Stimulated activated naive CD8-positive, alpha-beta T cell treated with anti-CD3 and anti-CD28 coated beads, Interleukin-15, amount 100 ng/mL, for 72 hours (primary cell): ENCODE measurements at regions not wholly inside any gene's neighbourhood (a gene's known extent, or its start where the extent isn't known, plus 50 kb on each side); places are given as distances from the start of the nearest gene placed in this dataset.

ENCODE experiments used
- ATAC-seq: fragments of 150-1000 bp; cut with Tn5 transposase; 2 replicates; pipeline ENCODE4 v1.10.0; 2021; ENCODE audit warnings: mild to moderate bottlenecking, moderate library complexity
- DNase-seq, 2 donors: peaks; one replicate each; pipeline ENCODE4 v3.0.0; 2021 to 2022
- H3K27ac Mint-ChIP-seq, 2 donors: one replicate each; pipeline ENCODE4 v1.8.0; 2022; ENCODE audit warnings: mild to moderate bottlenecking in 2 of 2, mixed read lengths in 2 of 2, moderate library complexity in 2 of 2
- H3K27me3 Mint-ChIP-seq: one replicate; pipeline ENCODE4 v1.8.0; 2022; ENCODE audit warnings: mixed read lengths
- H3K4me1 Mint-ChIP-seq: one replicate; pipeline ENCODE4 v1.8.0; 2022; ENCODE audit warnings: mild to moderate bottlenecking, mixed read lengths
- H3K4me3 Mint-ChIP-seq, 2 donors: one replicate each; pipeline ENCODE4 v1.8.0; 2022; ENCODE audit warnings: mild to moderate bottlenecking in 2 of 2, mixed read lengths in 2 of 2, moderate library complexity in 1 of 2
- H3K9me3 Mint-ChIP-seq, 2 donors: one replicate each; pipeline ENCODE4 v1.8.0; 2022; ENCODE audit warnings: mixed read lengths in 2 of 2

DNA sequence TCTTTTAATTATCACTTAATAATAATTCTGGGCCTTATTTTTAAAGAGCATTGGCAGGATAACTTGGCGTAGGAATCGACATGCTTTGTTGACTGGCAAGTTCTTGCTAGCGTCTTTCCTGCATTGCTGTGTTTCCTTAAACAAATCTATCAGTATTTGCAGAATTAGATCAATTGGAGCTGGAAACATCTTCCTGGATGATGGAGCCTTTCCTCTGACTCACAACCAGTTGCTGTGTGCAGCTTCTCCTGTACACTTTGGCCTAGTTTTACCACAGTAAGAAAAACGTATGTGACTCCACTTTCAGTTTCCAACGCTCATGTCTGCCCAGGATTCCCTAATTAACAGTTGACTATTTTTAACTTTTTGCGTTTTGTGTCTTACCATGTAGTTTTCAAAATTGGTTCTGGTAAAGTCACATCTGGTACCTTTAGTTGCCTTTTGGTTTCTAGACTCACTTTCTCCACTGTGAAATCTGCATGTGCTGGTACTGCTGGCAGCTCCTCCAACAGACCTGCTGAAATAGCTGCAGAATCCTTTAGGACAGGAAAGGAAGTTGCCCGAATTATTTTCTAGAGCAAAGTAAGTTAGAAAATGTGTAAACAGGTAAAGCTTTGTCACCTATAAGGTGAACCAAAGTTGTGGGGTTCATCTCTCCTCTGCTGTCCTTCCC, 553.2 kb upstream of the FAT1 start:
- H3K9me3 Mint-ChIP-seq: peaks cover 10 to 11% of the 10 kb centered on the region in 2 donors
- ATAC-seq (no peak), DNase-seq (no peak)

DNA sequence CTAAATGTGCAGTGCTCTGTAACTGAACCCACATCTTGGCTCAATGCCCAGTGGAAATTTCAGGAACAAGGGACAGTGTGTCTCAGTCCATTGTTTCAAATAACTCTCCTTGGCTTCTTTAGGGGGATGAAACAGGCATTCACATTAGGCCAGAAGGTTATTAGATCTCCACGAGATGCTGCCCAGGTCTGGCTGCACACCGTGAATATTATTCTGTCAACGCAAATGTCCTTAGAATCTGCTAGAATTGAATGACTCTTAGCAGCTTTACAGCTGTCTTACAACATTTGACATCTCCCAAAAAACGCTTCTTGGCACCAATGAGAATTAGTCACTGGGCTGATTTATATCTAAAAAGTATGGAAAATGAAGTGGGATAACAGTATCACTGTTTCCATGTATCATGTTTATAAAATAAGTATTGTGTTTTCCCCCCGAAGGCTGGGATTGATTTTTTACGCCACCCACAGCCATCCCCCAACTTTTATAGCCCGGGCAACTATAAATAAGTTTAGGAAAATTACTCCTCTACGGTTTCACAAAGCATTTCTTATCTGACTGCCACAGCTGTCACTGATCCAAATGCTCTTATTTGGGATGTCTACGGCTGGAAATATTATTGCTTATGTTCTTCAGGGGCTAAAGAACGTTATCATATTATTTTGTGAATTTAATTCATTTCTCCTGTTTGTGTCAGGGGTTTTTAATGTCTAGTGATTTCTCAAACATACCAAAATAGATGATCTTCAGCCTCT, 559.7 kb upstream of the FAT1 start:
- ATAC-seq (no peak), DNase-seq (no peak)
- Mint-ChIP-seq H3K9me3 (peaks cover 10 to 11% of the 10 kb centered on the region in 2 donors), H3K4me1 (no peaks in the 10 kb centered on the region), H3K27ac (no peak overlapping the region), H3K4me3 (no peak overlapping the region), H3K27me3 (no peaks in the 10 kb centered on the region)

More for the DNA sequence above, 553.2 kb upstream of the FAT1 start:
- Mint-ChIP-seq H3K27me3 (no peaks in the 10 kb centered on the region), H3K4me1 (no peaks in the 10 kb centered on the region), H3K27ac (no peak overlapping the region), H3K4me3 (no peak overlapping the region)

DNA sequence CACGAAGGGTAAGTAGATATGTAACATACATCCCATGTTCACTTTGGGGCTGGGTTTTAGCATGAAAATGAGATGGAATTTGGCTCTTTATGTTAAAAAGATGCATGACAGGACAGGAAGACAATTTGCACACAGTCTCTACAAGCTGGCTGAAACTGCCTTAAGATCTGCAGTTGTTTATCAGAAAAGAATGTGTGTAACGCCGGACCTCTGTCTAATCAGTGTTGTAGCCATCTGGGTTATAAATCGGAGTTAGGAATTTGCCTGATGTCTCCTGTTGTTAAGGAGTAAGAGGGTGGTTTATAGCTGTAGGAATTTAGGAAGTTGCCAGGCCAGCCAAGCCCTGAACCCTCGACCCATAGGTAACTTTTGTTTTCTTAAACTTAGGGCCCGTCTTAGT, 562.9 kb upstream of the FAT1 start:
- Mint-ChIP-seq H3K27me3 (no peaks in the 10 kb centered on the region), H3K4me1 (no peaks in the 10 kb centered on the region), H3K9me3 (peaks cover 0 to 6% of the 10 kb centered on the region in 2 donors), H3K27ac (no peak overlapping the region), H3K4me3 (no peak overlapping the region)
- ATAC-seq: no peak
- no peak for DNase-seq

DNA sequence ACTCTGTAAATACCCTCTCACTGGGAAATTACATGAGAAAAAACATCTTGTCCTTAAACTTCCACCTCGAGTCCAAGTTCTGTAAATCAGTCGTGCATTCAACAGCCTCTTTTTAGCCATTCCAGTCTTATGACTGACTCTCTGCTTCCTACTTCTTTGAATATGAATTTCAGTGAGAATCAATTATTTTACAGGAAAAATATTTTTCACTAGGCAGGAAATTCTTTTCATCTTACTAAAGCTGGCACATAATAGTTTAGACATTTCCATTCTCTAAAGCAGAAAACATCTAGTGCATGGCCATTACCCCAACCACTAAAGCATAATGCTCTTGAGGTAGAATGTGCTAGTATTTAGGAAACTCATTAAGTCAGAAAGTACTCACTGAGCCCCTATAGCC, 565.7 kb upstream of the FAT1 start:
- Mint-ChIP-seq H3K9me3 (peaks cover 0 to 11% of the 10 kb centered on the region in 2 donors), H3K27ac (no peak overlapping the region), H3K27me3 (no peaks in the 10 kb centered on the region), H3K4me1 (no peaks in the 10 kb centered on the region), H3K4me3 (no peak overlapping the region)
- ATAC-seq (no peak), DNase-seq (no peak)

DNA sequence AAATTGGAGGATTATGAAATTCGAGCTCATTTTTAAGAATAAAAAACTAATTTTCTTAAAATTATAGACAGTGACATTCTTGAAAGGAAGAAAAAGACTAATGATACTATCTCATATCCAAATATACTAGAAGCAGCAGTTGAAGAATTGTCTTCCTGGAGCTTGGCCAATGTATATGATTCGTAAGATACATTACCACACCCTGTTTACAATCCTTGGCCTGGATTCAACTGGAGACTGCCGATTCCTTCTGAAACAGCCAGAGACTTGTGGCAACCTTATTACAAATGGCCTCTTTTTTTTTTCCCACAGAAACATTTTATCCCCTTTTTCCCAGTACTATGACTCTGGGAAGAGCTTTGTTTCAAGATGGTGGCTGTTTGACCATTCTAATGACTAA, 571.2 kb upstream of the FAT1 start:
- Mint-ChIP-seq H3K9me3 (peaks cover 28 to 38% of the 10 kb centered on the region in 2 donors), H3K4me3 (no peak overlapping the region)

DNA sequence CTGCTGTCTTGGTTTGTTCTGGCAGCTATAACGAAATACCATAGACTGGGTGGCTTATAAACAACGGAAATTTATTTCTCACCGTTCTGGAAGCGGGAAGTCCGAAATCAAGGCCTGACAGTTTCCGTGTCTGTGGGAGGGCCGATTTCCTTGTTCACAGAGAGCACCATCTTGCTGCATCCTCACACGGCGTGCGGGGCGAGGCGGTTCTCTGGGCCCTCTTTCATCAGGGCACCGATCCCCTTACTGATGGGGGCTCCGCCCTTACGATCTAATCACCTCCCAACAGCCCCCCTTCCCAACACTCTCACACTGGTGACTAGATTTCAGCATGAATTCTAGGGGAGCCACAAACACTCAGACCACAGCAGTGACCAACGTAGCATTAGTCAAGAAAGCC, 578.3 kb upstream of the FAT1 start:
- H3K27ac Mint-ChIP-seq: no peak overlapping the region
- H3K9me3 Mint-ChIP-seq: peaks cover 24 to 31% of the 10 kb centered on the region in 2 donors
- no peaks in the 10 kb centered on the region for H3K27me3 Mint-ChIP-seq
- ATAC-seq (no peak), DNase-seq (no peak)
- H3K4me1 Mint-ChIP-seq: no peaks in the 10 kb centered on the region
- no peak overlapping the region for H3K4me3 Mint-ChIP-seq

More for the DNA sequence above, 571.2 kb upstream of the FAT1 start:
- no peak overlapping the region for H3K27ac Mint-ChIP-seq
- ATAC-seq (no peak), DNase-seq (no peak)
- no peaks in the 10 kb centered on the region for H3K27me3 Mint-ChIP-seq
- H3K4me1 Mint-ChIP-seq: no peaks in the 10 kb centered on the region

DNA sequence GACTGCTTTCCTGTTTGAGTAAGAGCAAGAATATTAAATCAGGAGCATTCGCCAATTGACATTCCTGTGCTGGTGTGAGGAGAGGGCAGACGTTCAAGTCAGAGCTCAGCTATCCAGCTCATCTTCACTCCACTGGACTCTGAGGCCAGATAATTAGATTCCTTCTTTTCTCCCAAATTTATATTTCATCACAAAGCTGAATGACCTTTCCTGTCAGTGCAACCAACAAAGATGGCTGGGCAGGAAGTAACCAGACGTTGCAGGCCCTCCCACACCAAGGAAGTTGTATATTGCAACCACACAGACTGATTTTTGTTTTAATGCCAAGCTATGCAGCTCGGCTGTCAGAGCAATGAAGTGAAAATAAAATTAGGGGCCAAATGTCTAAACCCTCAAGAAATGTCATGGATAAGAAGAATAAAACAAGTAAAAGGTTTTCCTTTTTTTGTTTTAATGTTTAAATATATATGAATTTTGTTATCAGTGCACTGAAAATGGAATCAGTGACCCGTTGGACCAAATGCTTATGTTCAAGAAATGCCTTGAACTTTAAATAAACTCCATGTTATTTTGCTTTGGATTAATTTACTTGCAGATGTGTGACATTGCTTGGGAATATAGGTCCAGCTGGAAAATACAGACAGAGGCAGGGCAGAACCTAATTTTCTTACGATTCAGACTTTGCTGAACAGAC, 578.9 kb upstream of the FAT1 start:
- no peaks in the 10 kb centered on the region for H3K27me3 Mint-ChIP-seq
- H3K4me3 Mint-ChIP-seq: no peak overlapping the region
- H3K9me3 Mint-ChIP-seq: peaks cover 20 to 25% of the 10 kb centered on the region in 2 donors
- DNase-seq (no peak), ATAC-seq (no peak)
- no peaks in the 10 kb centered on the region for H3K4me1 Mint-ChIP-seq
- H3K27ac Mint-ChIP-seq: no peak overlapping the region

DNA sequence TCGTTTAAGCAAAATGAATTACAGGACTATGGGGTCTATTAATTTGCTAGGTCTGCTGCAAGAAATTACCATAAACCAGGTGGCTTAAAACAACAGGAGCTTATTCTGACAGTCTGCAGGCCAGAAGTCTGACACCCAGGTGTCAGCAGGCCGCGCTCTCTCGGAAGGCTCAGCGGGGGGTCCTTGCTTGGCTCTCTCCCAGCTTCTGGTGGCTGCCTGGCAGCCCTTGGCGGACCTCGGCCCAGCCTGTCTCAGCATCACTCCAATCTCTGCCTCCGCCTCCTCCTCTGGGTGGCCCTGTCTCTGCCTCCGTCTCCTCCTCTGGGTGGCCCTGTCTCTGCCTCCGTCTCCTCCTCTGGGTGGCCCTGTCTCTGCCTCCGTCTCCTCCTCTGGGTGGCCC, 580.5 kb upstream of the FAT1 start:
- Mint-ChIP-seq H3K4me1 (no peaks in the 10 kb centered on the region), H3K27ac (no peak overlapping the region), H3K27me3 (no peaks in the 10 kb centered on the region), H3K4me3 (no peak overlapping the region), H3K9me3 (peaks cover 13 to 16% of the 10 kb centered on the region in 2 donors)
- DNase-seq (no peak), ATAC-seq (no peak)

DNA sequence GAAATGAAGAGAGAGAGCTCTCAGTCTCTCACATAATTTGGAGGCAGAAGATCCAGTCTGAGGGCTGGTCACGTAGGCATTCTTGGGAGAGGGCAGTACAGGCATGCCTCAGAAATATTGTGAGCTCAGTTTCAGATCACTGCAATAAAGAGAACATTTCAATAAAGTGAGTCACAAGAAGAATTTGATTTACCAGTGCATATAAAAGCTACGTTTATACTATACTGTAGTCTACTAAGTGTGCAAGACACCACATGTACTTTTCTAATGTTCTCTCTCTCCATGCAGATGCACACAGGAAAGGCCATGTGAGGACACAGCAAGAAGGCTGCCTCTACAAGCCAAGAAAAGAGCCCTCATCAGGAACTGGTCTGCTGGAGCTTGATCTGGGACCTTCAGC, 583.5 kb upstream of the FAT1 start:
- H3K4me1 Mint-ChIP-seq: no peaks in the 10 kb centered on the region
- H3K27ac Mint-ChIP-seq: no peak overlapping the region
- H3K4me3 Mint-ChIP-seq: no peak overlapping the region

DNA sequence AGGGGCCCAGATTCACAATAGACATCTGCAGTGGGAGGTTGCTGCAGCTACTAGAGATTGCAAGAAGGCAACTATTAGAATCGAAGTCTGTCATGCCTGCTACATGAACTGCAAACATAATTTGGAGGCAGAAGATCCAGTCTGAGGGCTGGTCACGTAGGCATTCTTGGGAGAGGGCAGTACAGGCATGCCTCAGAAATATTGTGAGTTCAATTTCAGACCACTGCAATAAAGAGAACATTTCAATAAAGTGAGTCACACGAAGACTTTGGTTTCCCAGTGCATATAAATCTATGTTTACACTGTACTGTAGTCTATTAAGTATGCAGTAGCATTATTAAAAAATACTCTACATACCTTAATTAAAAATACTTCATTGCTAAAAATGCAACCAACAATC, 585.8 kb upstream of the FAT1 start:
- ATAC-seq (no peak), DNase-seq (no peak)
- H3K27ac Mint-ChIP-seq: no peak overlapping the region
- H3K9me3 Mint-ChIP-seq: peaks cover 5 to 9% of the 10 kb centered on the region in 2 donors
- no peak overlapping the region for H3K4me3 Mint-ChIP-seq
- no peaks in the 10 kb centered on the region for H3K4me1 Mint-ChIP-seq
- H3K27me3 Mint-ChIP-seq: no peaks in the 10 kb centered on the region

More for the DNA sequence above, 583.5 kb upstream of the FAT1 start:
- Mint-ChIP-seq H3K9me3 (peaks cover 5 to 8% of the 10 kb centered on the region in 2 donors), H3K27me3 (no peaks in the 10 kb centered on the region)
- DNase-seq (no peak), ATAC-seq (no peak)

DNA sequence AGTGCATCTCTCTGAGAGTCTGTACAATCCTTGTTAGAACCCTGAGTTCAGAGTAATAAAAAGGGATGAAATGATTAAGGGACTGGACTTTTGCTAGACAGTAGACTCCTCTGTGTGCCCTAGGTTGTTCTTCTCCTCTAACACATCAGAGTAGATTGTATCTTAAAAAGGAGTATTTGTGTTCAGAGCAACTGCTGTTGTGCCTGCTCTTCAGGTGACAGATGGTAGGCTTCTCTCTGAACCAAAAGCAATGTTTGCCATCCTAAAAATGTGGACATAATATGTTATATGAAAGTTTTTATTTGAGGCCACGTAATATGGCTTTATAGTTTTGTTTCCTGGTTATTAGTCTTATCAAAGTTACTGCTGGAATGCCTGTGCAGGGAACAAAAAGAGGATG, 588.6 kb upstream of the FAT1 start:
- Mint-ChIP-seq H3K27me3 (no peaks in the 10 kb centered on the region), H3K9me3 (peaks cover 7 to 11% of the 10 kb centered on the region in 2 donors), H3K27ac (no peak overlapping the region), H3K4me3 (no peak overlapping the region), H3K4me1 (no peaks in the 10 kb centered on the region)
- ATAC-seq (no peak), DNase-seq (no peak)

DNA sequence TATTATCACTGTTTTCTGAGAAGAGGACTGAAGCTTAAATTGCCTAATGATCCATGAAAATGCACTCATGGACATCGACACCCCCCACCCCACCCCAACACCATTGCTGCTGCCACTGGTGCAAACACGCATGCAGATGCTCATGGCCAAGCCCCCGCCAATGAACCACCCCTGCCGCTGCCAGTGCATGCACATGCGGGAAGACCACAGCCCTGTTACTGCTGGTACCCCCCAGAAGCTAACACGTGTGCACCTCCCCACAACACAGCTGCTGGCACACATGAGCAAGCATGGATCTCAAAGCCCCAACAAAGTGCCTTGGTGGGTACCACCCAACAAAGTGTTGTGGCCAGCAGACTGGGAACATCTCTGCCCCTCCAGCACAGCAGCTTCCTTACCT, 594.1 kb upstream of the FAT1 start:
- DNase-seq: no peak
- H3K9me3 Mint-ChIP-seq: peaks cover 16 to 29% of the 10 kb centered on the region in 2 donors
- H3K4me1 Mint-ChIP-seq: no peaks in the 10 kb centered on the region
- no peaks in the 10 kb centered on the region for H3K27me3 Mint-ChIP-seq
- H3K4me3 Mint-ChIP-seq: no peak overlapping the region
- ATAC-seq: no peak
- H3K27ac Mint-ChIP-seq: no peak overlapping the region

DNA sequence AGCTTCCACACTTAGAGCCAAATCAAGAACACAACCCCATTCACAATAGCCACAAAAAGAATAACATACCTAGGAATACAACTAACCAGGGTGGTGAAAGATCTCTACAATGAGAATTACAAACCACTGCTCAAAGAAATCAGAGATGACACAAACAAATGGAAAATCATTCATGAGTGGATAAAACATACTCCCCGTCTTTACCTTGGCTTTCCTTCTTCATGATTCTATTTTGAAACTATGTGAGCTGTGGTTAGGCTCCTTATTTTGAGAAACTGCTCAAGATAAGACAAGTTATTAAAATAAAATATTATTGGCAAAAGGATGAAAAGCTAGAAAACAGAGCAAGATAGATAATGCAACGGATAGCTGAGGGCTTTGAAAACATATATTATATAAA, 598.1 kb upstream of the FAT1 start:
- no peak overlapping the region for H3K4me3 Mint-ChIP-seq
- peaks cover 12 to 28% of the 10 kb centered on the region in 2 donors for H3K9me3 Mint-ChIP-seq
- DNase-seq (no peak), ATAC-seq (no peak)
- H3K4me1 Mint-ChIP-seq: no peaks in the 10 kb centered on the region
- H3K27me3 Mint-ChIP-seq: no peaks in the 10 kb centered on the region
- no peak overlapping the region for H3K27ac Mint-ChIP-seq

DNA sequence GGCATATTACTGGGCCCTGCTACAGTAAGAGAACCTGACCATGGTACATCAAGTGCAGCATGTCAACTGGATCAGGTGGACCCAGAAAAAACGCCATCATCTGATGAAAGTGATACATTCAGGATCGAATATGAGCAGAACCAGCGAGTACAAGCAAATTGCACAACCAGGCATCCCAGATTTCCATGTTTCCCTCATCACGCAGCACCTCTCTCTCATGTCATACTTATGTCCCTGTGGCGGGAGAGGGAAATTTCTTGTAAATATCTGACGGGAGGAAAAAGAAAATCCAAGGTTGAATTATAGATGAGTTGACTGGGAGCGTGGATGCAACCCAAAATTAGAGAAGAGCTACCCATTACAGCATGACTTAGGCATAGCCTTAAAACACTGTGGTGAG, 608.5 kb upstream of the FAT1 start:
- Mint-ChIP-seq H3K27ac (no peak overlapping the region), H3K4me3 (no peak overlapping the region), H3K9me3 (peaks cover 13 to 16% of the 10 kb centered on the region in 2 donors), H3K27me3 (no peaks in the 10 kb centered on the region), H3K4me1 (no peaks in the 10 kb centered on the region)
- DNase-seq: no peak
- ATAC-seq: no peak

DNA sequence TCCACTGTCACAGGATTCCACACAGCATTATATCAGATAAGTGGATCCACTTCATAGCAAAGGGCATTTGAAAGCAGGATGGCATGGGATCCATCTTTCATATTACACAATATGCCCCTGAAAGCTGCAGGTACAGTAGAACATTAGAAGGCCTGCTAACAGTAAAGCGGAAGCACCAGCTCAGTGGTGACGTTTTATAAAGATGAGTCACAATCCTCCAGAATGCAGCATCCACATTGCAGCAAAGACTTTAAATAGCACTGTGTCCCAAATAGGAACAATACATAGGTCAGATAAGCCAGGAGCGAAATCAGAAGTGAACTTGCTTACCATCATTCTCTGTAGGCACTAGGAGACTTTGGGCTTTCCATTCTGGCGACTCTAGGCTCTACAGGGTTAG, 609.5 kb upstream of the FAT1 start:
- no peak for DNase-seq
- peaks cover 13 to 16% of the 10 kb centered on the region in 2 donors for H3K9me3 Mint-ChIP-seq
- no peak for ATAC-seq
- H3K27ac Mint-ChIP-seq: no peak overlapping the region
- no peaks in the 10 kb centered on the region for H3K4me1 Mint-ChIP-seq
- no peak overlapping the region for H3K4me3 Mint-ChIP-seq
- H3K27me3 Mint-ChIP-seq: no peaks in the 10 kb centered on the region

DNA sequence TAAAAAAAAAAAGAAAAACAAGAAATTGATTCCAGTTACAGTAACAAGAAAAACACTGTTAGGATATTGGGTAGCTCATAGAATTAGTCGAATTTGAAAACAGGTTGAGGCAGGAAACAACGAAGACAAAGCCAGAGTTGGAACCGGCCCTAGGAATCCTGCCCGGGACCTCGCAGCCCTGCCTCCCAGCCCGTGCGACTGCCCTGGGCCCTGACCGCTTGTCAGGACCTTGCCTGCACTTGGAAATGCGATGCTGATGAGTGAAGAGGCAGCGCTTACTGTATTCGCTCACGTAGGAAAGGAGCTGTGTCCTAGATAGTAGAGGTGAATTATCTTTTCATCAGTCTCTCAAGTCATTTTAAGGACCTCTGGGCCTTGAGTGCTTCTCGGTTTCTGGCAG, 611.7 kb upstream of the FAT1 start:
- no peak for ATAC-seq
- no peaks in the 10 kb centered on the region for H3K4me1 Mint-ChIP-seq
- no peak overlapping the region for H3K4me3 Mint-ChIP-seq
- no peak overlapping the region for H3K27ac Mint-ChIP-seq
- peaks cover 7 to 20% of the 10 kb centered on the region in 2 donors for H3K9me3 Mint-ChIP-seq
- no peaks in the 10 kb centered on the region for H3K27me3 Mint-ChIP-seq
- DNase-seq: no peak
